Immature natural killer cell (primary cell): ENCODE measurements at regions not wholly inside any gene's neighbourhood (a gene's known extent, or its start where the extent isn't known, plus 50 kb on each side); places are given as distances from the start of the nearest gene placed in this dataset.
A peak's percentile ranks its signal among the peaks of the same experiment; 100 is the strongest.
"Not testable (repeated sequence)": the region's sequence is repeated elsewhere in the genome, so short reads cannot be mapped to it uniquely, and the experiment has no call there.

Experiments
- DNase-seq, 3 donors: peaks; one replicate each; pipeline ENCODE4 v3.0.0; 2022; ENCODE audit warnings: mixed read lengths in 1 of 3
- H3K27ac Mint-ChIP-seq, 6 donors: one replicate each; pipeline ENCODE4 v1.8.0; 2020; ENCODE audit warnings: mixed read lengths in 6 of 6, mild to moderate bottlenecking in 5 of 6, inconsistent platforms in 4 of 6, moderate library complexity in 3 of 6
- H3K27me3 Mint-ChIP-seq, 3 donors: one replicate each; pipeline ENCODE4 v1.8.0; 2020 to 2021; ENCODE audit warnings: low read depth in 3 of 3, mild to moderate bottlenecking in 3 of 3, mixed read lengths in 3 of 3, moderate library complexity in 3 of 3, inconsistent platforms in 1 of 3
- H3K36me3 Mint-ChIP-seq, 3 donors: one replicate each; pipeline ENCODE4 v1.8.0; 2020; ENCODE audit warnings: mixed read lengths in 3 of 3, inconsistent platforms in 2 of 3, mild to moderate bottlenecking in 2 of 3
- H3K4me1 Mint-ChIP-seq, 2 donors: one replicate each; pipeline ENCODE4 v1.8.0; 2020; ENCODE audit warnings: inconsistent platforms in 2 of 2, mild to moderate bottlenecking in 2 of 2, mixed read lengths in 2 of 2, moderate library complexity in 1 of 2
- H3K4me3 Mint-ChIP-seq, 5 donors: one replicate each; pipeline ENCODE4 v1.8.0; 2020; ENCODE audit warnings: mild to moderate bottlenecking in 5 of 5, mixed read lengths in 5 of 5, inconsistent platforms in 3 of 5, moderate library complexity in 3 of 5
- H3K9me3 Mint-ChIP-seq, 6 donors: one replicate each; pipeline ENCODE4 v1.8.0; 2020; ENCODE audit warnings: mild to moderate bottlenecking in 6 of 6, mixed read lengths in 6 of 6, inconsistent platforms in 4 of 6, moderate library complexity in 3 of 6

- Mint-ChIP-seq H3K4me3 (no peak overlapping the region), H3K27ac (peak overlapping the region in 4 of 6 donors; percentile 43 to 99 (median 72)), H3K9me3 (peaks cover 0 to 2% (median 0%) of the 10 kb centered on the region in 6 donors), H3K27me3 (peaks cover 5 to 11% (median 9%) of the 10 kb centered on the region in 3 donors), H3K36me3 (no peaks in the 10 kb centered on the region), H3K4me1 (peaks cover 64 to 90% of the 10 kb centered on the region in 2 donors)
- DNase-seq = no peak
Observed at GRCh38 chr5:40431734-40432133, 248.0 kb upstream of the PTGER4 start.

GRCh38 chr5:40430101-40430710 is 249.5 kb upstream of the PTGER4 start:
- peaks cover 0 to 2% (median 0%) of the 10 kb centered on the region in 6 donors for H3K9me3 Mint-ChIP-seq
- no peak for DNase-seq
- peaks cover 55 to 81% of the 10 kb centered on the region in 2 donors for H3K4me1 Mint-ChIP-seq
- H3K36me3 Mint-ChIP-seq = no peaks in the 10 kb centered on the region
- H3K27ac Mint-ChIP-seq = peak overlapping the region; percentile 13 to 95 (median 88)
- H3K27me3 Mint-ChIP-seq = peaks cover 0 to under 1% (median 0%) of the 10 kb centered on the region in 3 donors
- H3K4me3 Mint-ChIP-seq = peak overlapping the region in 3 of 5 donors; percentile 41 to 59 (median 50)

- no peak for DNase-seq
- Mint-ChIP-seq H3K27me3 (peaks cover 0 to 2% (median 0%) of the 10 kb centered on the region in 3 donors), H3K36me3 (no peaks in the 10 kb centered on the region), H3K9me3 (peaks cover 0 to 2% (median 0%) of the 10 kb centered on the region in 6 donors), H3K4me1 (peaks cover 48 to 74% of the 10 kb centered on the region in 2 donors), H3K27ac (peak overlapping the region; percentile 81 to 95 (median 88)), H3K4me3 (peak overlapping the region; percentile 15 to 59 (median 41))
Observed at GRCh38 chr5:40429258-40430100, 250.2 kb upstream of the PTGER4 start.

GRCh38 chr5:40428815-40429214 is 250.9 kb upstream of the PTGER4 start:
- Mint-ChIP-seq H3K9me3 (peaks cover 0 to 2% (median 0%) of the 10 kb centered on the region in 6 donors), H3K4me1 (peaks cover 44 to 67% of the 10 kb centered on the region in 2 donors), H3K36me3 (no peaks in the 10 kb centered on the region), H3K4me3 (peak overlapping the region in 3 of 5 donors; percentile 35 to 59 (median 50)), H3K27me3 (peaks cover 0 to 2% (median 0%) of the 10 kb centered on the region in 3 donors), H3K27ac (peak overlapping the region; percentile 81 to 95 (median 88))
- no peak for DNase-seq

DNA sequence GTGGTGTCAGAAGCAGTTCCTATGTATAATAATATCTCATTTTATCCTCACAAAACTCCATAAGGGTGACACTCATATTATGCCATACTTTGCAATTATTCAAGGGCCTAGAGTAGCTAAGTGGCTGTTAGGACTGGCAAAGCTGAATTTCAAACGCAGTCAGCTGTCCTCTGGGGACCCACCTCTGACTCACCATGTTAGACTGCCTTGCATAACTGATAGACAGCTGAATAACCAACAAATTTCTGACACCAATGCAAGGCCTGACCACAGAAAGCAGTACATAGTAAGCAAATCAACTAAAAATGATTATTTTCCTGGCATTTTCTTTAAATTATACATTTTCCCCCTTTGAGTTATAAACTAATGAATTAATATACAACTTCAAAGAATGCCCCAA is 251.6 kb upstream of the PTGER4 start:
- peaks cover 0 to 2% (median 0%) of the 10 kb centered on the region in 6 donors for H3K9me3 Mint-ChIP-seq
- peaks cover 43 to 63% of the 10 kb centered on the region in 2 donors for H3K4me1 Mint-ChIP-seq
- H3K27ac Mint-ChIP-seq = peak overlapping the region; percentile 81 to 95 (median 88)
- H3K4me3 Mint-ChIP-seq = peak overlapping the region in 2 of 5 donors; percentile 50 to 54
- no peaks in the 10 kb centered on the region for H3K36me3 Mint-ChIP-seq
- peak; percentile 59 to 65 (median 59) for DNase-seq
- peaks cover 0 to 2% (median 0%) of the 10 kb centered on the region in 3 donors for H3K27me3 Mint-ChIP-seq

- DNase-seq, H3K27me3 Mint-ChIP-seq, H3K4me3 Mint-ChIP-seq, H3K4me1 Mint-ChIP-seq, H3K36me3 Mint-ChIP-seq: not testable (repeated sequence)
- peak overlapping the region in 1 of 6 donors; percentile 35 for H3K27ac Mint-ChIP-seq
- peaks cover 0 to 13% (median 3%) of the 10 kb centered on the region in 6 donors for H3K9me3 Mint-ChIP-seq
Observed at GRCh38 chr5:40417046-40417810, 262.5 kb upstream of the PTGER4 start.

- Mint-ChIP-seq H3K27ac (peak overlapping the region in 2 of 6 donors; percentile 26 to 29), H3K4me3 (no peak overlapping the region), H3K4me1 (peaks cover 7 to 8% of the 10 kb centered on the region in 2 donors), H3K36me3 (peaks cover 1 to 8% (median 2%) of the 10 kb centered on the region in 3 donors), H3K27me3 (peaks cover 0 to 4% (median 3%) of the 10 kb centered on the region in 3 donors), H3K9me3 (peaks cover 0 to 10% (median 2%) of the 10 kb centered on the region in 6 donors)
- no peak for DNase-seq
Observed at GRCh38 chr5:40416588-40416987, 263.1 kb upstream of the PTGER4 start.

DNA sequence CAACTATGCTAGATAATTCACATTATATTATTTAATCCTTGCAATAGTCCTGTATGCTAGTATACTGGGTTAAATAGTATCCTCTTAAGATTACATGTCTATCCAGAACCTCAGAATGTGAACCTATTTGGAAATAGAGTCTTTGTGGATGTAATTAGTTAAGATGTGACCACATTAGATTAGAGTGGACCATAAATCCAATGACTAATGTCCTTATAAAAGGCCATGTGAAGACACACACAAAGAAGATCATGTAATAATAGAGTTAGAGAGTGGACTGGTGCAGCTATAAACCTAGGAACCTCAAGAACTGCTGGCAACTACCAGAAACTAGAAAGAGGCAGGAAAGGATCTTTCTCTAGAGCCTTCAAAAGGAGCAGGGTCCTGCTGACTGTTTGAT is 263.6 kb upstream of the PTGER4 start:
- Mint-ChIP-seq H3K27ac (peak overlapping the region in 2 of 6 donors; percentile 15 to 26), H3K27me3 (peaks cover 3 to 6% (median 5%) of the 10 kb centered on the region in 3 donors), H3K4me1 (peaks cover 12 to 13% of the 10 kb centered on the region in 2 donors), H3K36me3 (peaks cover 4 to 6% (median 6%) of the 10 kb centered on the region in 3 donors), H3K9me3 (peaks cover 0 to 7% (median 1%) of the 10 kb centered on the region in 6 donors), H3K4me3 (no peak overlapping the region)
- DNase-seq = no peak

DNA sequence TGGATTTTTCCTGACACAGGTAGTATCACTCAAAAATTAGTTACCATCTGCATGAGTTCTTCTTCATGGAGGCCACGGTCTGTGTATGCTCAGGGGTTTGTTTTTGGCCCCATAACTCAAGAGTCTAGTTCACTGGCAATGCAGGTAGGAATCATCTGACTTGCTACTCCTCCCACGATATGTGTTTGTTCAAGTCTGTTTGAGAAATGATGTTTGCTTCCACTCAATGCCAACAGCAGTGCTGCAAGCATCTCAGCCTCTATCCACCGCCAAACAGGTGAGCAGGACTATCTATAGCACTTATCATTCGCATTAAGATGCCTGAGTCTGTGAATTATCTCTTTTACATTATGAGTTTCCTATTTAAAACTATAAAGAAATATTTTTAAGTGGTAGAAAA is 264.8 kb upstream of the PTGER4 start:
- Mint-ChIP-seq H3K4me3 (no peak overlapping the region), H3K36me3 (peaks cover 4 to 6% (median 6%) of the 10 kb centered on the region in 3 donors), H3K4me1 (peaks cover 24 to 25% of the 10 kb centered on the region in 2 donors), H3K27ac (peak overlapping the region in 1 of 6 donors; percentile 34), H3K9me3 (peaks cover 0 to 4% (median 1%) of the 10 kb centered on the region in 6 donors), H3K27me3 (peaks cover 3 to 14% (median 13%) of the 10 kb centered on the region in 3 donors)
- DNase-seq = no peak

- Mint-ChIP-seq H3K9me3 (peaks cover 0 to 4% (median 1%) of the 10 kb centered on the region in 6 donors), H3K27ac (peak overlapping the region in 2 of 6 donors; percentile 43), H3K27me3 (peaks cover 6 to 15% (median 14%) of the 10 kb centered on the region in 3 donors), H3K4me1 (peaks cover 35 to 37% of the 10 kb centered on the region in 2 donors), H3K4me3 (no peak overlapping the region), H3K36me3 (peaks cover 4 to 6% (median 6%) of the 10 kb centered on the region in 3 donors)
- DNase-seq = no peak
Observed at GRCh38 chr5:40413743-40414142, 266.0 kb upstream of the PTGER4 start.

GRCh38 chr5:40412771-40413170 is 266.9 kb upstream of the PTGER4 start:
- Mint-ChIP-seq H3K27me3 (peaks cover 6 to 15% (median 14%) of the 10 kb centered on the region in 3 donors), H3K36me3 (peaks cover 4 to 6% (median 6%) of the 10 kb centered on the region in 3 donors), H3K4me1 (peaks cover 43 to 47% of the 10 kb centered on the region in 2 donors), H3K9me3 (peaks cover 0 to 4% (median 0%) of the 10 kb centered on the region in 6 donors), H3K4me3 (no peak overlapping the region), H3K27ac (peak overlapping the region; percentile 93 to 100 (median 97))
- DNase-seq = no peak

DNA sequence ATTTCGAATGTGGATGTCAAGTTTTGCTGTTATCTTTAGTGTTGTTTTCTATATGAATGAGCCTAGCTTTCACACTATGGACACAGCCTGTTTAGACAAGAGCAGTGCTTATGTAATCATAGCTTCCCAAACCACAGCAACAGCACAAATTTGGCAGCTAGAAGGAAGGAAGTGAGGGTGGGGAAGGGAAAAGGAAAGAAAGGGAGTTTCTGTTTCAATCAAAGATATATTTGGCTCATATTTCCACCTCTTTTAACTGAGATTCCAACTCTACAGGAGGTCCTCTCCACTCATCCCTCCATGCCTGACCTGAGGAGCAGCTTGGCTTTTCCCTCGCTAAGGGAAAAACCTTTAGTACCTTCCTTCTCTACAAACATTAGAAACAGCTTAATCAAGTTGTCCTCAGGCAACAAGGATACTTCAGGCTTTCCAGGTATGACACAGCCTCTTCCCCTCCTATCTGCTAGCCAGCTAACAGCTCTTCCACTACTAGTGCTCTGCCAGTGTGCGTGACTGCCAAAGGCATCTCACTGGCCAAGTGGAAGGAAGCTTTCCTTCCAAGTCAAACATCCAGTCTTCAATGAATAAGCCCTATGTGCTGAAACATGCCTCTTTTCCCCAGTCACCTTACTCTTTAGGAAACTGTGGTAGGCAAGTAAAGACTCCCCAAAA is 268.6 kb upstream of the PTGER4 start:
- Mint-ChIP-seq H3K27ac (peak overlapping the region; percentile 93 to 100 (median 97)), H3K4me3 (peak overlapping the region; percentile 41 to 71 (median 71)), H3K9me3 (no peaks in the 10 kb centered on the region), H3K4me1 (peaks cover 60 to 63% of the 10 kb centered on the region in 2 donors), H3K36me3 (peaks cover 6 to 10% (median 6%) of the 10 kb centered on the region in 3 donors), H3K27me3 (peaks cover 6 to 21% (median 20%) of the 10 kb centered on the region in 3 donors)
- no peak for DNase-seq
